GM19239 (cell line): ENCODE measurements at regions not wholly inside any gene's neighbourhood (a gene's known extent, or its start where the extent isn't known, plus 50 kb on each side); places are given as distances from the start of the nearest gene placed in this dataset.
"Not testable (repeated sequence)": the region's sequence is repeated elsewhere in the genome, so short reads cannot be mapped to it uniquely, and the experiment has no call there.

ENCODE experiments used
- DNase-seq: peaks from one replicate; pipeline ENCODE4 v3.0.0; 2011; ENCODE audit warnings: low spot score; ENCODE audit not compliant: insufficient read length
- FAIRE-seq: peaks from 2 replicates; lab custom pipeline; 2011; peaks lifted over from hg19 to GRCh38; lab: Jason Lieb, UNC

DNA sequence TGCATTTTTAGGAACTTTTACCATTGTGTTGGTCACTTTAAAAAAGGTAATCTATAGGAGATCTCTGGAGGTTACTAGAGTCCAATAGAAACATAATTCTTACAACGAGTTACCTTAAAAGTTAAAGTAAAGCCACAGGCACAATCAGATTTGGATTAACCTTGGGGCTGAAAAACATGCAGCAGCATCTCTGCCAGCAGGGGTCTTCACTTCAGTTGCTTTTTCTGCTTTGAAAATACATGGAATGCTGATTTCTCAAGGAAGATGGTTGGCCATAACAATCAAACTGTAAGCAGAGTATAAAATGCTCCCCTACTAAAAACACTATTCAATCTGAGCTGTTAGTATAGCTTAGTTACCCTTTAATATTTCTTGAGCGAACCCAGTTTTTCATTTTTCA is 1072.3 kb upstream of the PCDH10 start:
- no peak for DNase-seq
- FAIRE-seq, result no peak

DNA sequence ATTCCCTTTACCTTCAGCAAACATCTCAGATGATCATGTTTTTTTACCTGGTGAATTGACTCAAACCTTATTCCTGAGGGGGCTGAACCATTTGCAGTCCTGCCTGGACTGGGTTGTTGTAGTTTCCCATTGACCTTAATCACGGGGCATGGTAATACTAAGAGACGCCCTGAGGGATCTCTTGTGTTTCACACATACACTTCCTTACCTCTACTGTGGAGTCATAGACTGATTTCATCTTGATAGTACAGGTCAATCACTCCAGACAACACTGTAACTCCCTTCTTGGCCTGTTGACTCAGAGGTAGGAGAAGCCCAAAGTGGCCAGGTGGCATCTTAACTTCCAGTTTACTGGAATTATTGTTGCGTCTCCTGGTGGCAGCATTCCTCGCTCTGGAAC is 1064.0 kb upstream of the PCDH10 start:
- DNase-seq (no peak), FAIRE-seq (no peak)

- no peak for FAIRE-seq
- DNase-seq, result no peak
These were observed 1055.1 kb upstream of the PCDH10 start for GRCh38 chr4:132094017-132094416.

- FAIRE-seq (no peak), DNase-seq (no peak)
These were observed 1052.1 kb upstream of the PCDH10 start for GRCh38 chr4:132097041-132097440.

GRCh38 chr4:132101526-132101925 is 1047.6 kb upstream of the PCDH10 start:
- FAIRE-seq (no peak), DNase-seq (no peak)

DNA sequence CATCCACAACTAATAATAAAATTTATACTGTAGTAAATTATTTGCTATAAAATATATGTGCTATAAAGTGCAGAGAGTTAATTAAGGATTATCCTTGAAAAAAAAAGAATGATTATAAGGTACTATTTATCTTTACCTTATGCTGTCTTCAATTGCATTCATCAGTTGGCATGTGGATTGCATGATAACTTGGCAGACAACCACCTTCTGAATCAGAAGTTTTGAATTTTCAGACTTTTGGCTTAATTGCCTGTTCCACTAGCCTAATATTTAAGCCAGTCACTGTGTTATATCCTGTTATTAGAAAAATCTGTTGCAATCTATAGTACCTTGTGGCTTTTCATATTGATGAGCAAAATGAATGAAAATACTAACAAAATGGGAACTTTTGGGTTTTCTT is 1040.3 kb upstream of the PCDH10 start:
- DNase-seq, result no peak
- FAIRE-seq, result no peak

- FAIRE-seq (no peak), DNase-seq (no peak)
These were observed 1034.2 kb upstream of the PCDH10 start for GRCh38 chr4:132114885-132115284.

GRCh38 chr4:132122741-132123140 is 1026.4 kb upstream of the PCDH10 start:
- FAIRE-seq, DNase-seq: not testable (repeated sequence)

DNA sequence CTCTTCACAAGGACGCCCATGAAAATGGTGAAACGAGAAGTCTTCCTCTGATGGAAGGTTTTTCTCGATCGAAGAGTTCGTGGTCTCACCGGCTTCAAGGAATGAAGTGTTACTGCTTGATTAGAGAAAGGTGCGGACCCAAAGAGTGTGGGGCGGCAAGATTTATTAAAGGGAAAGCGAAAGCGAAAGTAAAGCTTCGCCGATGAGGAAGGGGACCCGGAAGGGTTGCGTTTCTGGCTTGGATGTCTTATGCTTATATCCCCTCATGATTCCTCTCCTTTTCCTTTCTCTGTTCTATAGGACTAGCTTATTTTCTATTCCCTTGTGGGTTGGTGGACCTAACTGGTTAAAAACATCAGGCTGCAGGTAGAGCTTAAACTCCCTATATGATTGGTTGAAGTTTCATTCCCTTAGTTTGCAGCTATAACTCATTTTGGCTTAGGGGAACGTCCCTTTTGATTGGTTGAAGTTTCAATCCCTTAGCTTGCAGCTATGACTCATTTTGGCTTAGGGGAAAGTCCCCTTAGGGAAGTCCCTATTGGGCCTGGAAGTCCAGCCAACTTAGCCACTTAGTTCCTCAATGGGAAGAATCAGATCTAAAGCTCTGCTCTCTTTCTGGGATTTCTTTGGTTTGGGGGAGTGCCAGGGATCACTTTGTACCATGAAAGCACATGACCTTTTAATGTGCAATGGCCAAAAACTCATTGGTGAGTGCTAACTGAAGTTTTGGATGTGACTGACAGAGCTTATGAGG is 1025.0 kb upstream of the PCDH10 start:
- DNase-seq, result no peak
- no peak for FAIRE-seq

GRCh38 chr4:132124624-132124974 is 1024.5 kb upstream of the PCDH10 start:
- DNase-seq (no peak), FAIRE-seq (no peak)

GRCh38 chr4:132125131-132125530 is 1024.0 kb upstream of the PCDH10 start:
- FAIRE-seq, result no peak

DNA sequence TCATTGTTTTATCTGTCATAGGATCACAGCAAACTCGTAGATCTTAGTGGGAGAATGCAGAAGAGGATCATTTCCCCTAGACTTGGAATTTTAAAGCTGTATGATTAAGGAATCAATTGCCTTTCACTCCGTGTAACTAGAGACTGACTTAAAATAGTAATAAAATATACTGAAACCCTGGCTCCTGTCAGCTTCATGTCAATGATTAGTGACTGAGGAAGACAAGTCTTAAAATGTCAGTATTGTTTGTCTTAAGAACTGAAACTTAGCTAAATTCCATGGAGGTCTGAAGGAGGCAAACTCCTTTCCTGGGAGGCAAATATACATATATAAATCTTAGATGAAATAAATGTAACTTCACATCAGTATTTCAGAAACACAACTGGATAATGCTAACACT is 1016.7 kb upstream of the PCDH10 start:
- no peak for DNase-seq
- no peak for FAIRE-seq

More at GRCh38 chr4:132125131-132125530, 1024.0 kb upstream of the PCDH10 start:
- no peak for DNase-seq

- no peak for FAIRE-seq
- no peak for DNase-seq
These were observed 979.4 kb upstream of the PCDH10 start for GRCh38 chr4:132169660-132170059.

GRCh38 chr4:132180020-132180427 is 969.1 kb upstream of the PCDH10 start:
- FAIRE-seq, result no peak
- no peak for DNase-seq

GRCh38 chr4:132195176-132195575 is 953.9 kb upstream of the PCDH10 start:
- FAIRE-seq, result no peak
- DNase-seq, result no peak

- no peak for FAIRE-seq
- DNase-seq, result no peak
These were observed 945.5 kb upstream of the PCDH10 start for GRCh38 chr4:132203618-132204017.

DNA sequence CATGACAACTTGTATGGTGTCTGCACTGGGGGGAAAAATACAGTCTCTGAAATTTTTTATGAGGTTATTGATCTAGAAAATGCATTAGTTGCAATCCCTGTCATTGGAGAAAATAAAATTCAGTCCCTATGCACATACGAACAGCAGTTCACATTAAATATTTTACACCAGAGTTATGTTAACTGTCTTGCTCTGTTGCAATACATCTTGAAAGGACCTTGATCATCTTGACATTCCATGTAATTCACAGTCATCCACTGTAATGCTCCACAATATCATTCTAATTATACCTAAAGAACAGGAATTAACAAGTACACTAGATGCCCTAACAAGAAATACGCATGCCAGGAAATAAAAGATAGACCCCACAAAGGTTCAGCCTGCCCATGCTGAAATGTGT is 934.6 kb upstream of the PCDH10 start:
- no peak for DNase-seq
- no peak for FAIRE-seq

GRCh38 chr4:132218406-132218805 is 930.7 kb upstream of the PCDH10 start:
- no peak for DNase-seq

GRCh38 chr4:132227151-132227856 is 921.8 kb upstream of the PCDH10 start:
- FAIRE-seq, result no peak
- no peak for DNase-seq

More at GRCh38 chr4:132218406-132218805, 930.7 kb upstream of the PCDH10 start:
- FAIRE-seq, result no peak

DNA sequence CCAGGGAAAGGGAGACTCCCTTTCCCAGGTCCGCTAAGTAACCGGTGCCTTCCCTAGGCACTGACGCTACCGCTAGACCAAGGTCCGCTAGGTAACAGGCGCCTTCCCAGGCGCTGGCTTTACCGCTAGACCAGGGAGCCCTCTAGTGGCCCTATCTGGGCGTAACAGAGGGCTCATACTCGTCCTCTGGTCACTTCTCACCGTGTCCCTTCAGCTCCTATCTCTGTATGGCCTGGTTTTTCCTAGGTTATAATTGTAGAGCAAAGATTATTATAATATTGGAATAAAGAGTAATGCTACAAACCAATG is 921.3 kb upstream of the PCDH10 start:
- FAIRE-seq, DNase-seq: not testable (repeated sequence)

DNA sequence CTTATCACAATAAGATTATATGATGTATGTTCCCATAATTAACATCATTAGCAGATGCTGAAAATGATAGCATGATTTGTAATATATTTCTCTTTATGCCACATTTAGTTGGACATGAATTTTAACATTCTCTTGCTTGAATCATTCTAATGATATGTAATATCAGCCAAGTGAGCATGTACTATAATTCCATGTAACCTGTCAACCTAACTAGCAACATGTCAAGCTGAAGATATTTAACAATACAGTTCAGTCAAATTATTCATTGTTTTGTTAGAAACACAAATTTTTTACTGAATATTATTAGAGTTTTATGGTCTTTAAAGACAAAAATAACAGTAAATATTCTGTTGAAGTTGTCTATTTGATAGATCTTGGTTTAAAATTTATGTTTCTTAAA is 920.4 kb upstream of the PCDH10 start:
- FAIRE-seq (no peak), DNase-seq (no peak)

DNA sequence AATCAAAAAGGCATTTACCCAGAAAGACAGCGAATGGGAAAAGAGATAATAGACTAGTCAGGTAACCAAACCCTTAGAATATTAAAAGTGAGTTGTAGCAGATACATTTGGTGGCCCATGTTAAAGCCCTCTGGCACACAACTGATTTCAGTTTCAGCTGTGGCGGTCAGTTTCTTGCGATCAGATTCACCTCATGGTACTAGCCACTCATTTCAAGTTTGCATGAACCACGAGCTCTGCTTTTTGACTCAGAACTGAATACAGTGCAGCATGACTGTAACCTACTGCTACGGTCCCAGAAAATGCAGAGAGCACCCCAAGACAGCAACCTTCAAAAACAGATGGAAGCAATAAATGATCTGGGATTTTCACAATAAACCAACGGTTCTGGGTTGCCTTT is 919.1 kb upstream of the PCDH10 start:
- DNase-seq (no peak), FAIRE-seq (no peak)
